ENCODE measurements at regions not wholly inside any gene's neighbourhood (a gene's known extent, or its start where the extent isn't known, plus 50 kb on each side); places are given as distances from the start of the nearest gene placed in this dataset.

DNA sequence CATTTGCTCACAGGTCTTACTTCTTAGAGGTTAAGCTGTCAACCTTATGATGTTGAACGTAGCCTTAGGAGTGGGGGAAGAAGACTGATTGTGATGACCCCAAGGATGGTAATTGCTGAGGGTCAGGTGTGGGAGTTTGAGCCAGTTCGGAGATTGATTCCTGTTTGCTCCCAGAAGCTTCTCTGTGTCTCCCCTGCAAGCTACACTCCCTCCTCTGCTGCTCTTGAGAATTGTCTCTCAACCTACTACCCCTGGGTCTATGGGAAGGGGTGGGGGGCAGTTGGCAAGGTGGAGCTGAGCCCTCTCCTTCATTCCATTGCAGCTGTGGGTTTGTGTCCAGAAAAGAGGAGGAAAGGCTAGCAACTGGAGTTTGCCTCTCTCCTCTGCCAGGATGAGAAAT lies 113.8 kb downstream of the PLEKHG1 start:
- no peak for DNase-seq

DNA sequence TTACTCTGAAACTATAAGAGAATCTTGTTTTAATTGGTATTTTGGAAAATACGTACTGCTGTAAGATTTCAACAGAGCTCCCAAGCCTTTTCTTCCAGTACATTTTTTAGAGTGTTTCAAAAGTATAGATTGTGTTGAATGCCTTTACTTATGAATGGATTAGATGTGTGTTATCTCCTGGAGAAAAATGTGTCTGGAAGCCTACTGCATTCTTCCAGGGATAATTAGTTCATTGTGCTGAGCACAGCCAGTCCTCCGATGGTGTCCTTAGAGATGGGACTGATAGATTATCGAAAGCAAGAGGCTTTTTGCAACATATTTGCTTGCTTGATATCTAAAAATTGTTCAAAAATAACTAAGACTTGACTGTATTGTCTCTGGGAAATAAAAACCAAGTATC lies 114.2 kb downstream of the PLEKHG1 start:
- no peak for DNase-seq

DNA sequence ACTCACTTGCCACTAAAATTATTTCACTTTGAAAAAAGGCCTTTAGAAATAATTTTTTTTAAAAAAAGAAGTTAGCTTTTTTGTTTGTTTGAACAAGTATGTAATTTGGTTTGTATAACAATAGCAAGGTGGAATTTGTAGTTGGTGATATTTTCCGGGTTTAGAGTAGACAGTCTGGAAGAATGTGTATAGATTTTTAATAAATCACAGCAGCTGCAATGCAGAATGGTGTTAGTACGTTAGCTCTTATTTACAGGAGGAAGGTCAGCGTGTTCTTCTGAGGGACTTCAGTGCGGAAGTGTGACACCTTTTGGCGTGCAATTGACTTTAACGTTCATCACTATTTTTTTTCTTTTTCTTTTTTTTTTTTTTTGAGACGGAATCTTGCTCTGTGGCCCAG lies 115.4 kb downstream of the PLEKHG1 start:
- no peak for DNase-seq

DNA sequence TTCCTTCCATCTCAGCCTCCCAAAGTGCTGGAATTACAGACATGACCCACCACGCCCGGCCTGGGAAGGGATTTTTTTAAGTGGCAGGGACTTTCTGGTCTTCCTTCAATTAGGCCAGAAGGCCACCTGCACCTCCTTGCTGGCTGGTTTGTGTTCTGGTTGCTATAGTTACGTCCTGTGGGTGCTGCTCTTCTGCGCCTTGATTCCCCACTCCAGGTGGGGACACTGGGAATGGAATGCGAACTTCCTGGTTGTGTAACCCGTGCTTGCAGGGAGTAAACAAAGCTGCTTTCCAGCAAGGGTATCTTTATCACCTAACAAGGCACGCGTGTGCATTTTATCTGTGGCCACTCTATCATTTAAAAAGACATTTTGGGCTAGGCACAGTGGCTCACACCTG lies 117.7 kb downstream of the PLEKHG1 start:
- no peak for DNase-seq

DNA sequence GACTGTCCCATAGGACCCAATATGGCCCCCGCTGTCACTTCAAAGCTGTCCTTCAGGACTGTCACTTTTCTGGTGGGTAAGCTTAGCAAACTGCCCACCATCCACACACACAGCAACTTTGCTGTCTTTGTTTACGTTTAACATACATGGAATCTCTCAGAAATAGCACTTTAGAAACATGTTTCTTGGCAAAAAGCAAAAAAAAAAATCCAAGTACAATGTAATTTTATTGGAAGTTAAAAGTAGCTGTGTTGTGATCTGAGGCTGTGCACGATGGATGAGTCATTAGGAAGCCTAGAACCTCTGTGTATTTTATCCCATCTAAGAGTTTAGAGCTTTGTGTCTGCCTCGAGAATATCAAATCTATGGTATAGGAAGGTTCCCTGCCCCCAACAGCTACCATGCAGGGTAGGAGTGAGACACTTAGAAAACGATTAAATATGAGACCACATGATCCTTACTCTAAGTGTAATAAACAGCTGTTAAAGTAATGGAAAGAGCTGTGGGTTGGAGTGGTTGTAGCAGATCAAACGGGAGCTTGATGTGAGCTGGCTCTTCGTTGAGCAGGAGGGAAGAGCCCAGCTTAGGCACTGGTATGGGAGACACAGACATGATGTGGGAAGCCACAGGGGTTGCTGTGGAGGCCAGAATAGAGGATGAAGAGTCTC lies 119.5 kb downstream of the PLEKHG1 start:
- DNase-seq, result no peak

DNA sequence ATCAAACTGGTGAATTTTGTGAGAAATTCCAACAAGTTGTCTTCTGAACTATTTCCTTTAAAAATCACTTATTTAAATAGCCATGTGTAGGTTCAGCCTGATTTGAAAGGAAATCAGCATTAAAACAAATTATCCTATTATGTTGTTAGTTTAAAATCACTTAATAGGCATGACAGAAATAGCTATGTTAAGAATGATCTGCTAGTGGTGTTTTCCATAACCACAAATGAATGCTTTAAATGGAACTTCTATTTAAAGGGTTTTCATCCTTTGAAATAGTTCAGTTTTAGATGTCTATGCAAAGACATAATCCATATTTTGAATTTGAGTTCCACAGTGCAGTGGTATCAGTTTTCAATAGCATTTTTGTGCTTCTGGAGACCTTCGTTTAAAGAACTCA lies 120.1 kb downstream of the PLEKHG1 start:
- no peak for DNase-seq

DNA sequence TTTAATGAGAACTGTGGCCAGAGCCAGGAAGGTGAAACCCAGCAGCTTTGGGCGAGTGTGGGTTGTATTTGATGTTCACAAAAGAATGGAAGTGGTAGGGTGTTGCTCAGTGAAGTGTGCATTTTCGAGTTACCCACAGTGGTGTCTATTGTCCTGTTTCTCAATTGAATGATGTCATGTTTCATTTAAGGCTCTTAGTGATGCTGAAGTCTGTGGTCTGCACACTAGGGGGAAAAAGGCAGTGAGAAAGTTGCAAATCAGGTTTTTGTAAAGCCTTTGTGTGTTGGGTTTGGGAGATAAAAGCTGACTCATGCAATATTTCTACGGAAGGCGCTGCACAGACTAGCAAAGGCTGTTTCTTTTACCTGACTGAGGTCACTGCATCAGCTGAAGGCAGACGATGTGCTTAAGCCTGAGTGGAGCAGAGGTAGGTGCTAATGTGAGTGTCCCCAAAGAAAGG lies 121.1 kb downstream of the PLEKHG1 start:
- no peak for DNase-seq

DNA sequence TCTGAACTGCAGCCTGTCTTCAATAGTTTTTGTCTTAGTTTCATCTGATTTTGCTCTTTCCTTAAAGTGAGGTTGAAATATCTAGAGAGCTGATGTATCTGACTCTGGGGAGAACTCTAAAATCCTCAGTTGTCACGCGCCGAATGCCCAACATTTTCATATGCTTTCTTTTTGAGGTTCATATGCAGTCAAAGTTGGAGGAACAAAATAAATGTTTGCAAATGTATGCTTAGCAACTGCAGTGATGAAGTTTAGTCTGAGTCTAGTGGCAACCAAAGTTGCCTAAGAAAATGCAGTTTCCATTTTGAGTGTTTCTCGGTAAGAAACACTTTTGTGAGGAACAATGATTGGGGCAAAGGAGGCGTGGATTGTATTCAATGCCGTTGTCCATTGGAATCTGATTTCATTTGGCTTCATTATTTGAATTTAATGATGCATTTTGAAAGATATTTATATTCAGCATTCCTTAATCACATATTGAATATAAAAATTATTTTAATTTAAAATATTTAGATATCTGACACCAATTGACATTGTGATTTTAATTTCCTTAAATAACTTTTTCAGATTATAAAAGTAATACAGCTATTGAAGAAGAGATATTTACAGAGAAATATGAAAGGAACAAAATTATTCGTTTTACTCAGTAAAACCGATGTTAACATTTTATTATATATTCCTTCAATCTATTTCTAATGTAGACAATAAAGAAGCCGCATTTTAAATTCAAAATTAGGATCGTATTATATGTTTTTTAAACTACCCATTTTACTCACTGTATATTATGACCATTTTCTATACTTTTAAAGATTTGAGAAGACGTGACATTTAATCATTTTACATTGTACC lies 122.0 kb downstream of the PLEKHG1 start:
- DNase-seq, result no peak

DNA sequence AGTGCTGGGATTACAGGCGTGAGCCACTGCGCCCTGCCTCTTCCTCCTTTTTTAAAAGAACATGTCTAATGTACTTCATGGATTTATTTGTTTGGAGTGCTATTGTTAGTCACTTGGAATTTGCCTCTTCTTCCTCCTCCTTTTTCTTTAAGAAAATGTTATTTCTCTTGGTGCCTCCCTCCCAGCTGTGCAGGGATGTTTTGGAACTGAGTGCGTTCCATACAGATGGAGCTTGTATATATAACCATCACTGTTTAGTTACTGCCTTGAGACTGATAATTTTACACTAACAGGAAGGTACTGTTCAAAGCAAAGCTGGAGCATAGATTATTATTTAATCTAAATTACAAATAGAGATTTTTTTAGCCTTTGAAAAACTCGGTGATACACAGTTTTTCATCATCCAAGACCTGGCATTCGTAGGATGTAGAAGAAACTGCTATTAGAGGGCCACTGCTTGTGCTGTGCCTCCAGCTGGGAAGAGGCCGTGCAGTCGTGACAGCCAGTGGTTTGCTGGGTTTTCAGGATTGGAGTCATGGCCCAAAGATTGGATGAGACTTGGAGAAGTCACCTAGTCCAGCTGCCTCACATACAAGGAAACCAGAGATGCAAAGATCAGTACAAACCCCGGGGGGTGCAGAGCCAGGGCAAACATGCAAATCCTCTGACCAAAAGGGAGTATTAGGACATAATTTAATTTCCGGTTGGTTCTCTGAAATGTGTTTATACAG lies 123.1 kb downstream of the PLEKHG1 start:
- no peak for DNase-seq

DNA sequence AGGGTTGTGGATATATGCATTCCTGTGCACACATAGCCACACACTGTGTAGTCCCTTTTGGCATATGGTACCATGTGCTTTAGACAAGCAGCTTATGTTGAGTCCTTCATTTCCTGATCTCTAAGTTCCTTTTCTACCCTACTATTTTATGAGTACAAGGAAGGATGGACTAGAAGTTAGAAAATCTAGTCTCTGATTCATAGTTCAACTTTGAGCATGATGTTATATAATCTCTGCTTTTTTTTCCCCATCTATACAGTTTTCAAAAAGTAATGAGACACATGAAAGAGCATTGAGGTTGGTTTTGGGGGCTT lies 123.6 kb downstream of the PLEKHG1 start:
- no peak for DNase-seq

DNA sequence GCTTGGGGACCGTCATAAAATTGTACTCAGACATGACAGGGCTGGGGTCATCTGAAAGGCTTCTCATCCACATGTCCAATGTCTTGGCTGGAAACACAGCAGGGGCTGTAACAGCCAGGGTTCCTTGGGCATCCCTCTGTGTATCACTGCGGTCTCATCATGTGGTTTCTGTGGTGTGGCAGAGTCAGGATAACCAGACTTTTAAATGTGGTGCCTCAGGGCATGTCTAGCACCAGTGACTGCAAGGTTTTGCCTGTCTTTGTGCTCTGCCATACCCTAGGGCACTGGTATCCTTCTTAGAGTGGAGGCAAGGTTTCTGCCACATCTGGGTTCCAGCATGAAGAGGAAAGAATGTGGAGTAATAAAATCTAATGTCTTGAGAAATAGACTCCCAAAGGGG lies 124.2 kb downstream of the PLEKHG1 start:
- DNase-seq, result no peak

DNA sequence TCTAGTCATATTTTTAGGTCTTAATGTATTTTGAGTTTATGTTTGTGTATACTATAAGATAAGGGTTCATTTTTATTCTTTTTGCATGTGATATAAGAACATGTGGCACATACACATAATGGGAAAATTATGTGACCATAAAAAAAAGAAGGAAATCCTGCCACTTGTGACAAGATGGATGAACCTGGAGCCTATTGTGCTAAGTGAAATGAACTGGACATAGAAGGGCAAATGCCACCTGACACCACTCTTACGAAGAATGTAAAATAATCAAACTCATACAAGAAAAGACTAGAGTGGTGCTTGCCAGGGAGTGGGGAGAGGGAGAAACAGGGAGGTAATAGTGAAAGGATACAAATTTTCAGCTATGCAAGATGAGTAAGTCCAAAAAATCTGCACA lies 126.1 kb downstream of the PLEKHG1 start:
- no peak for DNase-seq

DNA sequence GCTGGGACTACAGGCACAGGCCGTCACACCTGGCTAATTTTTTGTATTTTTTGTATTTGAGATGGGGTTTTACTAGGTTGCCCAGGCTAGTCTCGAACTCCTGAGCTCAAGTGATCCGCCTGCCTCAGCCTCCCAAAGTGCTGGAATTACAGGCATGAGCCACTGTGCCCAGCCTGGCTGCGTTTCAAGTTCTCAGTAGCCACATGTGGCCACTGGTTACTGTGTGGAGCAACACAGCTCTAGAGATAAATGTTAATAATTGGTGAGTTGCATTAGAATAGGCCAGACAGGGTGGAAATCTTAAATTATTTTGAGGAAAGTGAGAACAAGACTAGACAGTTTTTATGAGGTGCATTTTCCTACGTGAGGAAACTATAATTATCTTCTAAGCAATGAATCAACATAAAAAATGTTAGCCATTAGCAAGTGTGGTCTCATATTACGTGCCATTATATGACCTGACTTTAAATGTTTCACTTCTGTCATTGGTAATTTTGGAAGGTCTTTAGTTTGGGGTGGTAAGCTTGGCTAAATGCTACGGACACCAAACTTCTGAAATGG lies 129.6 kb downstream of the PLEKHG1 start:
- DNase-seq, result no peak

DNA sequence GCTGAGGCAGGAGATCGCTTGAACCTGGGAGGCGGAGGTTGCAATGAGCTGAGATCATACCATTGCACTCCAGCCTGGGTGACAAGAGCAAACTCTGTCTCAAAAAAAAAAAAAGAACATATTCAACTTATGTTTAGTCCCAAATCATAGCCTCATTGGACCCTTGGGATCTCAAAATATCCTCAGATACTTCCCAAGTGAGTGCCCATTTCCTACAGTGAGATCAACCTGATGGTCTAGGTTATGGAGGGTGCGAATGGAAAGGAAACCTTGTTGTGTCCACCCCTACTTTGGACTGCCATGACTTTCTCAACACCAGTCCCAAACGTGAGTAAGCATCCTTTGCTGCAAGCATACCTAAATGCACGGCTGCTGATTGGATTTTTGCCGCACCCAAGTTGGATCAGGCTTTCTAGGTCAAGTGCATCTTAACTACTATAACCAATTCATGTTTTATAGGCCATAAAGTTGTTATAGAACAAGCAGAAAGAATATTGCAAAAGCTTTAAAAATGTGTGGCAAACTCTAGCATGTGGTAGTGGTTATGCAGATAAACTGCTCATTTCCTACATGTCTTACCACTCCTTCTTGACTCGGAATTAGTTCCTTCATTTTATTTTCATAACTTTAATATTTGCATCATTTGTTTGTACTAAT lies 131.2 kb downstream of the PLEKHG1 start:
- no peak for DNase-seq

DNA sequence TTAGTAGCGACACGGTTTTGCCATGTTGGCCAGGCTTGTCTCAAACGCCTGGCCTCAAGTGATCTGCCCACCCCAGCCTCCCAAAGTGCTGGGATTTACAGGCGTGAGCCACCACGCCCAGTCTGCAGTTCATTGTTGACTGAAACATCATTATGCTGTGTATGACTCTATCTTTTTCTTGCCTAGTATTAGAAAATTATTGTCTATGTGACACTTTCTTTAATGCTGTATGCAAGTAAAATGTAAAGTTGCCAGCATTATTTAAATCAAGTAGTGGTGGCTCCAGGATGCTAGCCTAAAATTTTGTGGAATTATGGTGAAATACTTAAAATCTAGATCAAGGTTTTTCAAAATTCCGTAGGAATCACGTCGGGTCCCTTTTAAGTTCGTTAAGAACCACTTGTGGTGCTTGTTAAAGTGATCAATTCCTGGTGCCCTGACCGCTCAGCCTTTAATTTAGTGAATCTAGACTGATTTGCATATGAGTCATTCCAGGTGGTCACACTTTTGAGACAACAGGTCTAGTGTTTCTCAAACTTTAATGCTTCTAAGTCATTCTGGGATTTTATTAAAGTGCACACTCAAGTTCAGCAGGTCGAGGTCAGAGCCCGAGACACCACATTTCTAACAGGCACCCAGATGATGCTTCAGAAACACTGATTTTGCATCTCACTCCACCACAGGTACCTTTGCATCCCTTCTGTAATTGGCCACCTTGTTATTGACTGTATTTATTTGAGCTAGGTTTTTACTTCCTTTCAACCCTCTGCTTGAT lies 132.6 kb upstream of the MTHFD1L start:
- no peak for DNase-seq

DNA sequence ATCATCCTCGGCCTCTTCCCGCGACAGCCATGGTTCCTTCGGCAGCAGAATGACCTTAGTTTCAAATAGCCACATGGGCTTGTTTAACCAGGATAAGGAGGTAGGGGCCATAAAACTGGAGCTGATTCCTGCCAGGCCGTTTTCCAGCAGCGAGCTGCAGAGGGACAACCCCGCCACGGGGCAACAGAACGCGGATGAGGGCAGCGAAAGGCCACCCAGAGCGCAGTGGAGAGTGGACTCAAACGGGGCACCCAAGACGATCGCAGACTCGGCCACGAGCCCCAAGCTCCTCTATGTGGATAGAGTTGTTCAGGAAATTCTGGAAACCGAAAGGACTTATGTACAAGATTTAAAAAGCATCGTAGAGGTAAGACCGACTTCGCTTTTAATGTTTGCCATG lies 131.8 kb upstream of the MTHFD1L start:
- no peak for DNase-seq

DNA sequence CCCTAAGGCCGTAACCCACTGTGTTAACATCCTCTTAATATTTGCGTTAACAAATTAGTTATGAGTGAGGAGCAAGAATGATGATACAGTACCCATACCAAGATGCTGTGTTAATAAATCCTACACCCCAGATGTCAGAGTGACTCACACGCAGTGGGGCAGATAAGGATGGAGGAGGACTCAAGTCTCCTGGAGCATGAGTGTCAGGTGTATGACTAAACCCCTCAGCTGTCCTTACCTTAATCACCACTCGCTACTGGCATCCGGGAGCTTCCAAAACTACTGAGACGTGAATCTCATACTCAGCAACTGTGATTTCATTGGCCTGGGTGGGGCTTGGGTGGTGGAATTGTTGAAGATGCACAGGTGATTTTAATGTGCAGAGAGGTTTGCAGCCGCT lies 131.3 kb upstream of the MTHFD1L start:
- no peak for DNase-seq

DNA sequence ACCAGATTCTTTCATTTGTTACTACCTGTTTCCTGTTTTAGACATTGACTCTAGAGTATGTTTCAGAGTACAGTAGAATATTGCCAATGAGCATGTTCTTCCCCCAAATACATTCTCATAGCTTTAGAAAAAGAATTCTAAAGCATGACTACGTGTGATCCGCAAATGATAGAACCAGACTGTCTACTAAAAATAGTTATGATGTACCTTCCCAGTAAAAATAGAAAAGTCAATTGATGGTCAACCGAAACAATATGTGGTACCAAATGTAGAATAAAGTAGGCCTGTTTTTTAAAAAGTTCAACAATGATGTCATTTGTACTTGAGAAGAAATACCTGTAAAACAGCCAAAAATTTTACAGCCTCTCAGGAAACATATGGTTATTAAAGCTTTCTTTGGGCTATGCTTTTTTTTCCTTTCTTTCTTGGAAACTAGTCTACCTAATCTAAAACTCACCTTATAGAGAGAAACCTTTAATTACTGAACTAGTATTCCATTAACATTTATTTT lies 130.1 kb upstream of the MTHFD1L start:
- DNase-seq, result no peak

DNA sequence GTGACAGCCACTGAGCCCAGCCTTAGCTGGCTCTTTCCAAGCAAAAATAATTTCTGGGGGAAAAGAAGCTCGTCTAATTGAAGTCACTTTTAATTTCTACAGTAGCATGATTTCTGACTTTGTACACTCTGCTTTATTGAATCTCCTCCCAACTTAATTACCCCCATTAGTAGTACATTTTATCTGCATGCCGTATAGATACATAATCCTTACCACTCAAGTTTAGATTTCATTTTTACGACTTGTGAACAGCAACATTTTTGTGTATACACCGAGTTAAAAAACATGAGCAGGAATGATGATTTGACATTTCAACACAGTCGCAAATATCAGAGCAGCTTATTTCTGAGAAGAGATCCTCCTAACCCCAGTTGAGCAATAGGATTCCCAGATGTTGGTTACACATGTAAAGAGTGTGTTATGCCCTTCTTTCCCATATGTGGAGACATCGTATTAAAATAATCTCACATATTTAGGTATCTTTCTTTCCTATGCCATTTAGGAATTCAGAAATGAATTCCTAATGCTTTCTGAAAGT lies 127.3 kb upstream of the MTHFD1L start:
- no peak for DNase-seq

DNA sequence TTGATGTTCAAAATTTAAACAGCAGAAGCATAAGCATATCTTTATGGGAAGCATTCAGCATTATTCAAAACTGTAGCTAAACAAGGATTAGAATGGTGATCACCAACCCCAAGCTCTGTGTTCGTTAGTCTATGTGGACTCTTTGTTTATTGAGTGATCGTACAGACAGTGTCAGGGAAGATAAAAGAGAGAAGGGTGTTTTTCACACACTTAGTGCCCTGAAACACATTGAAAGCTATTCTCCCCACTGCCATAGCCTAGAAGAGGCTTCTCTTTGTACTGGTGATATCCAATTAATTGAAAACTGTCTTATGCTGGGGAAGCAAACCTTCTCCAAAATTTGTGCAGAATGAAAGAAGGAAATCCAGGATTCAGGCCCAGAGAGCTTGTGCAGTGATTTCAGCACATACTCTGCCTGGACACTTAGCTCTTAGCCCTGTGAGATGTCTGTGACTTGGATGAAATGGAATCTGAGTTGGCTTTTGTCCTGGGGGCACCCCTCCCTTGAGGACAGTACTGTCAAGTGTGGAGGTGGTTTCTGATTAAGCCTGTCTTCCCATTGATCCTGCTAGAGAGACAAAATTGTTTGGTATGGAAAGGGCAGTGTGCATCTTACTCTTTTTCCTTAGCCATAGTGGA lies 125.7 kb upstream of the MTHFD1L start:
- no peak for DNase-seq

DNA sequence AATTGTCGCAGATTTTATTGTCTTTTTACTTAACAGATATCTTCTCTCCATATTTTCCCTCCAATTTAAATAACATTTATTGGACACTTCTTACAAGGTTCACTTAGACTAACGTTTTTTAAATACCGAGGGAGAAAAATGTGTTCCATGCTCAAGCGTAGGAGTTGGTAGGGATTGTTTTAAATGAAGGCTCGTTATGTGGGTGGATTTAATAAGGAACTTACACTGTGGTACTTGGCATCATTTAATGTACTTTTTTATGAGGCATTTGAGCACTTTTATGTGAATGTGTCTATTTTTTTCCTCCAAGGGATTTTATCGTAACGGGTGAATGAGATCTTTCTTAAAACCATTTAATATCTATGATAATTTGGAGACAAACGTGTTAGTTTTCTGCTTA lies 125.0 kb upstream of the MTHFD1L start:
- DNase-seq, result no peak

Data from CD4-positive, alpha-beta T cell treated with Interleukin-15 for 1 hour (primary cell).